IPS DF 6.9 (cell line): ENCODE measurements at regions not wholly inside any gene's neighbourhood (a gene's known extent, or its start where the extent isn't known, plus 50 kb on each side); places are given as distances from the start of the nearest gene placed in this dataset.

Source experiments
- DNase-seq: peaks from one replicate; pipeline ENCODE4 v3.0.0-alpha.2; 2013; ENCODE audit warnings: low read depth, low spot score
- H3K27ac ChIP-seq: one replicate; pipeline ENCODE4 v1.5.1; 2013; ENCODE audit warnings: low read length, control low read depth
- H3K27me3 ChIP-seq: 2 replicates; pipeline ENCODE4 v1.6.1; 2013; ENCODE audit warnings: mild to moderate bottlenecking, low read length; ENCODE audit not compliant: control insufficient read depth, insufficient read depth
- H3K36me3 ChIP-seq: 2 replicates; pipeline ENCODE4 v1.6.1; 2013; ENCODE audit warnings: low read length; ENCODE audit not compliant: control insufficient read depth, insufficient read depth
- H3K4me1 ChIP-seq: 2 replicates; pipeline ENCODE4 v1.6.1; 2013; ENCODE audit warnings: low read length; ENCODE audit not compliant: control insufficient read depth, insufficient read depth
- H3K4me3 ChIP-seq: 2 replicates; pipeline ENCODE4 v1.5.1; 2013; ENCODE audit warnings: mild to moderate bottlenecking, low read length
- H3K9me3 ChIP-seq: 2 replicates; pipeline ENCODE4 v1.6.1; 2013; ENCODE audit warnings: low read length, inconsistent platforms; ENCODE audit not compliant: control insufficient read depth, insufficient read depth
- WGBS: extraction: QIAGEN DNeasy Blood & Tissue Kit; methylation state at CpG from one replicate; pipeline ENCODE4 v1.1.7; 2013; ENCODE audit warnings: mixed read lengths, missing lambda C conversion rate; ENCODE audit not compliant: insufficient read length, insufficient coverage; 5-methylcytosine and 5-hydroxymethylcytosine counted together

- DNase-seq, result no peak
- no CpG with 5 or more reads among the region's 7 CpGs for WGBS
- Histone ChIP-seq H3K4me1 (no peaks in the 10 kb centered on the region), H3K4me3 (no peak overlapping the region), H3K9me3 (peaks cover 48% of the 10 kb centered on the region), H3K27me3 (no peaks in the 10 kb centered on the region), H3K36me3 (no peaks in the 10 kb centered on the region), H3K27ac (no peak overlapping the region)
These were observed 1379.9 kb downstream of the TBC1D22A start for GRCh38 chr22:48142388-48142787.

- no peak for DNase-seq
- H3K27ac ChIP-seq, result no peak overlapping the region
- H3K27me3 ChIP-seq, result no peaks in the 10 kb centered on the region
- no peak overlapping the region for H3K4me3 ChIP-seq
- peaks cover 41% of the 10 kb centered on the region for H3K9me3 ChIP-seq
- no CpG with 5 or more reads among the region's 10 CpGs for whole genome bisulfite sequencing
- H3K4me1 ChIP-seq, result no peaks in the 10 kb centered on the region
- H3K36me3 ChIP-seq, result no peaks in the 10 kb centered on the region
These were observed 1378.9 kb downstream of the TBC1D22A start for GRCh38 chr22:48141301-48141700.

- Histone ChIP-seq H3K36me3 (no peaks in the 10 kb centered on the region), H3K4me3 (no peak overlapping the region), H3K27me3 (no peaks in the 10 kb centered on the region), H3K27ac (no peak overlapping the region), H3K4me1 (no peaks in the 10 kb centered on the region), H3K9me3 (peaks cover 35% of the 10 kb centered on the region)
- no peak for DNase-seq
- no CpG with 5 or more reads among the region's 10 CpGs for WGBS
These were observed 1377.9 kb downstream of the TBC1D22A start for GRCh38 chr22:48140261-48140813.

- Histone ChIP-seq H3K27me3 (no peaks in the 10 kb centered on the region), H3K4me3 (no peak overlapping the region), H3K9me3 (peaks cover 32% of the 10 kb centered on the region), H3K36me3 (no peaks in the 10 kb centered on the region), H3K4me1 (no peaks in the 10 kb centered on the region), H3K27ac (no peak overlapping the region)
- WGBS, result no CpG with 5 or more reads among the region's 8 CpGs
- no peak for DNase-seq
These were observed 1377.3 kb downstream of the TBC1D22A start for GRCh38 chr22:48139776-48140175.

- DNase-seq, result no peak
- no peak overlapping the region for H3K4me3 ChIP-seq
- no CpG with 5 or more reads among the region's 11 CpGs for WGBS
- peaks cover 27% of the 10 kb centered on the region for H3K9me3 ChIP-seq
- no peaks in the 10 kb centered on the region for H3K4me1 ChIP-seq
- no peaks in the 10 kb centered on the region for H3K36me3 ChIP-seq
- H3K27ac ChIP-seq, result no peak overlapping the region
- no peaks in the 10 kb centered on the region for H3K27me3 ChIP-seq
These were observed 1376.4 kb downstream of the TBC1D22A start for GRCh38 chr22:48138855-48139254.

GRCh38 chr22:48138427-48138826 lies 1376.0 kb downstream of the TBC1D22A start:
- H3K4me3 ChIP-seq, result no peak overlapping the region
- no peak overlapping the region for H3K27ac ChIP-seq
- no CpG with 5 or more reads among the region's 3 CpGs for WGBS
- peaks cover 24% of the 10 kb centered on the region for H3K9me3 ChIP-seq
- no peaks in the 10 kb centered on the region for H3K4me1 ChIP-seq
- no peak for DNase-seq
- H3K36me3 ChIP-seq, result no peaks in the 10 kb centered on the region
- no peaks in the 10 kb centered on the region for H3K27me3 ChIP-seq

GRCh38 chr22:48137640-48138039 lies 1375.2 kb downstream of the TBC1D22A start:
- no peak for DNase-seq

GRCh38 chr22:48135592-48135991 lies 1373.1 kb downstream of the TBC1D22A start:
- no peak for DNase-seq
- WGBS, result no CpG with 5 or more reads among the region's 8 CpGs
- no peak overlapping the region for H3K27ac ChIP-seq
- H3K4me3 ChIP-seq, result no peak overlapping the region
- H3K9me3 ChIP-seq, result peaks cover 15% of the 10 kb centered on the region
- H3K27me3 ChIP-seq, result no peaks in the 10 kb centered on the region
- no peaks in the 10 kb centered on the region for H3K4me1 ChIP-seq
- H3K36me3 ChIP-seq, result no peaks in the 10 kb centered on the region

More at GRCh38 chr22:48137640-48138039, 1375.2 kb downstream of the TBC1D22A start:
- H3K36me3 ChIP-seq, result no peaks in the 10 kb centered on the region
- H3K4me3 ChIP-seq, result no peak overlapping the region; the same call in 1 of the 2 replicates
- WGBS, result no CpG with 5 or more reads among the region's 10 CpGs
- H3K9me3 ChIP-seq, result peaks cover 24% of the 10 kb centered on the region
- H3K4me1 ChIP-seq, result no peaks in the 10 kb centered on the region
- no peaks in the 10 kb centered on the region for H3K27me3 ChIP-seq
- H3K27ac ChIP-seq, result no peak overlapping the region

GRCh38 chr22:48125416-48125815 lies 1363.0 kb downstream of the TBC1D22A start:
- WGBS, result no CpG with 5 or more reads among the region's 3 CpGs
- Histone ChIP-seq H3K4me1 (no peaks in the 10 kb centered on the region), H3K27me3 (no peaks in the 10 kb centered on the region)

GRCh38 chr22:48121984-48122383 lies 1359.5 kb downstream of the TBC1D22A start:
- Histone ChIP-seq H3K27ac (no peak overlapping the region), H3K27me3 (no peaks in the 10 kb centered on the region), H3K4me3 (no peak overlapping the region), H3K9me3 (peaks cover 19% of the 10 kb centered on the region), H3K4me1 (no peaks in the 10 kb centered on the region), H3K36me3 (no peaks in the 10 kb centered on the region)
- WGBS, result no CpG with 5 or more reads among the region's 16 CpGs
- DNase-seq, result no peak

More at GRCh38 chr22:48125416-48125815, 1363.0 kb downstream of the TBC1D22A start:
- Histone ChIP-seq H3K27ac (no peak overlapping the region), H3K4me3 (no peak overlapping the region), H3K36me3 (no peaks in the 10 kb centered on the region), H3K9me3 (peaks cover 7% of the 10 kb centered on the region)
- no peak for DNase-seq

- no peak overlapping the region for H3K27ac ChIP-seq
- DNase-seq, result no peak
- no peak overlapping the region for H3K4me3 ChIP-seq
- H3K36me3 ChIP-seq, result no peaks in the 10 kb centered on the region
- no peaks in the 10 kb centered on the region for H3K4me1 ChIP-seq
- H3K27me3 ChIP-seq, result no peaks in the 10 kb centered on the region
- WGBS, result no CpG with 5 or more reads among the region's 7 CpGs
- H3K9me3 ChIP-seq, result peaks cover 27% of the 10 kb centered on the region
These were observed 1356.2 kb downstream of the TBC1D22A start for GRCh38 chr22:48118654-48119053.
